HG03439 (cell line): ENCODE measurements at regions not wholly inside any gene's neighbourhood (a gene's known extent, or its start where the extent isn't known, plus 50 kb on each side); places are given as distances from the start of the nearest gene placed in this dataset.
"Not testable (repeated sequence)": the region's sequence is repeated elsewhere in the genome, so short reads cannot be mapped to it uniquely, and the experiment has no call there.

Source experiments
- ATAC-seq: cut with Tn5 transposase; IDR thresholded peaks from one replicate; pipeline ENCODE4 v1.9.1; 2021; ENCODE audit warnings: mild to moderate bottlenecking, moderate library complexity; ENCODE audit not compliant: unreplicated experiment

DNA sequence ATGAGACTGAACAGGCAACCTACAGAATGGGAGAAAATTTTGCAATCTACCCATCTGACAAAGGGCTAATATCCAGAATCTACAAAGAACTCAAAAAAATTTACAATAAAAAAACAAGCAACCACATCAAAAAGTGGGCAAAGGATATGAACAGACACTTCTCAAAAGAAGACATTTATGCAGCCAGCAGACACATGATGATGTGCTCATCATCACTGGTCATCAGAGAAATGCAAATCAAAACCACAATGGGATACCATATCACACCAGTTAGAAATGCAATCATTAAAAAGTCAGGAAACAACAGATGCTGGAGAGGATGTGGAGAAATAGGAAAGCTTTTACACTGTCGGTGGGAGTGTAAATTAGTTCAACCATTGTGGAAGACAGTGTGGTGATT is 51.7 kb upstream of the PAXBP1 start:
- not testable (repeated sequence) for ATAC-seq

DNA sequence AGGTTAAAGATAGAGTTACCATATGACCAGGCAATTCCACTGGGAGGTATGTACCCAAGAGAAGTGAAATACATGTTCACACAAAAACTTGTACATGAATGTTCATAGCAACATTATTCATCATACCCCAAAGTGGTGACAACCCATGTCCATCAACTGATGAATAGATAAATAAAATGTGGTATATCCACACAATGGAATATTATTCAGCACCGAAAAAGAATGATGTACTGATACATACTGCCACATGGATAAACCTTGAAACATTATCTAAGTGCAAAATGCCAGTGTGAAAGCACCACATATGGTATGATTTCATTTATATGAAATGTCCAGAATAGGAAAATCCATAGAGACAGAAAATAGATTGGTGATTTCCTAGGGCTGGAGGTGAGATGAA is 53.4 kb upstream of the PAXBP1 start:
- no peak for ATAC-seq

DNA sequence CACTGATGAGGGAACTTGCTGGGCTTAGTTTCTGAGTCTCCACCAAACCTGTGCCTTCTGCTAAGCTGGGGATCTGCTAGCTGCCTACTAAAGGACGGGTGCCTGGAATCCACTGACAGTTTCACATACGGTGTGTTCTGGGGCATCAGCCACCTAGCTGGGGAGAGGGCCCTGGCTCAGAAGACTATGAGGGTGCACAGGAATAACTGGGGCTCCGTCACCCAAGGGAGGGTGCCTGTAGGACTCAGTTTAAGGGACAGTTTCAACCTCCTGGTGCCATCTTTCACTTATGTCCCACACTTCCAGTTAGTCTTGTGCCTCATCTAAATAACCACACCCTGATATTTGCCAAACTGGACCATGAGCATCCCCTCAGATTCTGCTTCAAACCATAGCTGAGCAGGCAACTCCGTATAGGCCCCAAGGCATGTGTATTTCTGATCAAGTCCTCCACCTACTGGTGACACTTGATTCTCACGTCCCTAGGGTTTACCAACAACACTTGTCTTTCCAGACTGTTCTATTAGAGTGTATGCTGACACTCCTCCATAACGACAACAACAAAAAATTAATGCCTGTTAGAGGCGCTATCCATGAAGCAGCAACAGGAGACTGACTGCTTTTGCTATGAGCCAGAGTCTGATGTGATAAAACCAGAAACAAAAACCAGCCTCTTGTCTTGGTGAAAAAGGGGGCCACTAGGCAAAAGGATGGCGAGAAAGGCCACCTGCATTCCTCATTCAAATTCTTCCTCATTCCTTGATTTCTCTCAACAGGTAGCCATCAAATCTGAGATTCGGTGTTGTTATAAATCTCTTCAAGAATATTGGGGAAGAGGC is 55.0 kb upstream of the PAXBP1 start:
- ATAC-seq, result no peak

GRCh38 chr21:32828908-32829307 is 57.4 kb upstream of the PAXBP1 start:
- ATAC-seq, result no peak

DNA sequence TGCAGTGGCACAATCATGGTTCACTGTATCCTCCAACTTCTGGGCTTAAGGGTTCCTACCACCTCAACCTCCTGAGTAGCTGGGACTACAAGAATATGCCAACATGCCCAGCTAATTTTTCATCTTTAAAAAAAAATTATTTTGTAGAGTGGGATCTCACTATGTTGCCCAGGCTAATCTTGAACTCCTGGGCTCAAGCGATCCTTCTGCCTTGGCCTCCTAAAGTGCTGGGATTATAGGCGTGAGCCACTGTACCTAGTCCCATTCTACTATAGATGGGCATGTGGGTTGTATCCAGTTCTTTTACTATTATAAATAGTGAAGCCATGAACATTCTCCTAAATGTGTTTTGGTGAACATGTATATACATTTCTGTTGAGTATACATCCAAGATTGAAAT is 57.9 kb upstream of the PAXBP1 start:
- ATAC-seq, result no peak

- not testable (repeated sequence) for ATAC-seq
Observed at GRCh38 chr21:32831779-32832178, 60.2 kb upstream of the PAXBP1 start.

GRCh38 chr21:32834211-32834915 is 62.8 kb upstream of the PAXBP1 start:
- ATAC-seq, result no peak

DNA sequence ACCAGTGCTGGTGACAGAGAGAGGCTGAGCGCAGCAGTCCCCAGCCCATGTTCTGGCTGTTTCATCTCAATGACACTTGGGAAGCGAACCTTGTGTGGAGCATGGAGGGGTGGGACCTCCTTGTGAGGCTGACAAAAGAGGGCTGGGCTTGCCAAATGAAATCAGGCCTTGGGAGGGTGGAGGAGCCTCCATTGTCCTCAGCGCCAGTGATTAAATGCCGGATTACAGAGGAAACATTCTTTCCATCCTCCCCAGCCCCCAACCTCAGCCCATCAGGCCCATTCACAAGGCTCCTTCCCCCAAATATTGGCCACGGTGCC is 63.3 kb upstream of the PAXBP1 start:
- no peak for ATAC-seq

DNA sequence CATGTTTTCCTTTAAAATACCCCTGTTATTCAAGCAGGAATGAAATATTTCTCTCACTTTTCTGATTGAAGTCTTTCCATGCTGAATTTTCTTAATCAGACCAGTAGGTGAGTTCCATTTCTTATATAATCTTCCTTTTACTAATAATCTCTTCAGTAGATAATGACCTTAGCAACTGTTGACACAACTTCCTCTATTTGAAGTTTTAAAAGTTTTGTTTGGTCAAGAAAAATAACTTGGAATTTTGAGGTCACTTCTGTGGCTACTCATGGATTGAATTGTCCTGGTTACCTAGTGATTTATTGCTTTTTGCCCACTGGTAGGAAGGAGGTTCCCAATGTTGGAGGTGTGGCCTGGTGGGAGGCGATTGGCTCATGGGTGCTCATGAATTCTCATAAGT is 70.6 kb upstream of the PAXBP1 start:
- no peak for ATAC-seq

DNA sequence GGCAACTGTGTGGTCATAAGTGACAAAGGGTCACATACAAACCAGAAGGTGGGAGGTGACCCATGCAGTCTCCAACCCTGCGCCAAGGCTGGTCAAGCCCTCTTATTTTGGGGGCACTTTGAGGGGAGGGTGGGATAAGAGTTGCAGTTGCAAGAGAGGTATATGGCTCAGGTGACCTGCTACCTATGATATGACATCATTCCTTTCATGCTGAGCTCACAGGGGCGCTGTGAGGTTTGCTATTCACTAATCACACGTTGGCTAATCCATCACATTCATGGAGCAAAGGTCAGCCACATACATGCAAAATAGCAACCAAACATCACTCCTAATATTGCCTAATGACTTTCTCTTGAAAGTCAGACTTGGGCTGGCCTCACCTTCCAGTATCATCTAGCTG is 72.0 kb upstream of the PAXBP1 start:
- ATAC-seq, result no peak

GRCh38 chr21:32844076-32844475 is 72.5 kb upstream of the PAXBP1 start:
- no peak for ATAC-seq

- ATAC-seq, result no peak
Observed at GRCh38 chr21:32844653-32845436, 73.3 kb upstream of the PAXBP1 start.

DNA sequence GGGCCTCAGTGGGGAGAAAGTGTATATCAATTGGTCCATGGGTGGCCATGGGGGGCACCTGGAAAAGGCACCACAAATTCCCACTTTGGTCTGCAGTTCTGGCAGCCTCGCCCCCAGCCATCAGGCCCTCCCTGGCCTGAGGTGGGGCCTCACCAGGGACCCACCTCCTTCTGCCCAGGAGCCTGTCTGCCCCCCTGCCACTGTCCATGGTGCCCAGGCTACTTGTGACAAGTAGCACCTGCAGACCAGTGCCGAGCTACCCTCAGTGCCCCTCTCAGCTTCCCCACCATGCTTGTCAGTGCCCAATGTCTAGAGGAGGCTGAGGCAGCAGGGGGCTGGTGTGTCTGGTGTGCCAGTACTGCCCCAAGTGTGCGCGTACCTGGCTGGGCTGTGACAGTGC is 87.1 kb upstream of the PAXBP1 start:
- no peak for ATAC-seq

GRCh38 chr21:32860399-32860798 is 88.8 kb upstream of the PAXBP1 start:
- no peak for ATAC-seq

GRCh38 chr21:32861866-32862265 is 90.3 kb upstream of the PAXBP1 start:
- no peak for ATAC-seq

DNA sequence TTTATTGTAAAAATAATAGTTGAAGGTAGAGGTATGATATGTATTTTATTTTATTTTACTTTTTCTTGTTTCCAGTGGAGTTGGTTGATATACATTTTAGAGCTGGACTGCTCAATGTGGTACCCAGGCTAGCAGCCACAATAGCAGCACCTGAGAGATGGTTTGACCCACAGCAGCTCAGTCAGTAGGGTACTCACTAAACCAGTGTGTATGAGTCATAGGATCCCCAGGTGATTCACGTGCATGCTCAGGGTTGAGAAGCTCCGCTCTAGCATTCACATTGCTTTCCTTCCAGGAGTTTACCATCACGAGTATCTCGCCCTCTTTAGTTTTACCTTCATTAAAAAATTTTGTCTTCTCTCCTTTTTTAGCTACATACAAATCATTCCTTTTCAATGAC is 96.0 kb upstream of the PAXBP1 start:
- no peak for ATAC-seq

DNA sequence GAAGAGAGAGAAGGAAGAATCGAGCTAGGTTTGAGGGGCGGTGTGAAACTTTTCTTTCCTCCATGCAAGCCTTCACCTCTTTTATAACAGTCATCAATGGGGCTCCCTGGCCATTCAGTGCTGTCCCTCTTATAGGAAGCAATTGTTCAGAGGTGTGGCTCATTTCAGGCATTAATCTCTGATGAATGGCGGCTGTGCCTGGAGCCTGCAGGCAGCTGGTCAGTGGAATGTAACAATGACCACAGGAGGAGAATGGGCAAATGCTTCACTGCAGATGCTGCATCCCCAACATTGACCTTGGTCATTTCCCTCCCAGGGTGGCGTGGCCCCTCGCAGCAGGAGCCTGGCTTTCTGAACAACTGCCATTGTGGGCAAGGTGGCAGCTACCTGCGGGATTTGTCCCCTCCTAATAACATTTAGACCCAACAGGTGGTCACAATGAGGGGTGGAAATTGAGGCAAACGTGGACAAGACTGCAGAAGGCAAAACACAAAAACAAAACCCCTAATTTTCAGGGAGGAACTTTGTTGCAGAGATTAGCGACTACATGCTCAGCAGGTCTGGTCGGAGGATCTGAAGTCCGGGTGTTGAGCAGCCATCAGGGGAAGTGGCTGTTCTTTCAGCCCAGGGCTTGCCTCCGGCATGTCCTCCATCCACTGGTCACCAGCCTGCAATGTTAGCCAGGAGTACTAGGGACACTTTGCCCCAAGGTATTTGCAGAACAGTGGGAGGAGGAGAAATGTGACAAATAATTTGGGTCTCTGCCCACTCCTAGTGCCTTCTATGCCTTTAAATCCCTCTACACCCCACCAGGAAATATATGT is 97.3 kb upstream of the PAXBP1 start:
- ATAC-seq, result no peak

DNA sequence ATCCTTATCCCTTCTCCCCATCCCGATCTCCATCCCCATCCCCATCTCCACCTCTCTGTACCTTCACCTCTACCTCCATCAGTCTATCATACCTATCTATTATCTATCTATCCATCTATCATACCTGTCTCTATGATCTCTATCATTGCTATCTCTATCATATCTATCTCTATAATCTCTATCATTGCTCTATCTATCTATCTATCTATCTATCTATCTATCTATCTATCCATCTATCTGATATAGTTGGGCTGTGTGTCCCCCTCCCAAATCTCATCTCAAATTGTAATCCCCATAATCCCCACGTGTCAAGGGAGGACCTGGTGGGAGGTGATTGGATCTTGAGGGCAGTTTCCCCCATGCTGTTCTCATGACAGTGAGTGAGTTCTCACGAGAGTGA is 97.9 kb upstream of the PAXBP1 start:
- ATAC-seq, result no peak

DNA sequence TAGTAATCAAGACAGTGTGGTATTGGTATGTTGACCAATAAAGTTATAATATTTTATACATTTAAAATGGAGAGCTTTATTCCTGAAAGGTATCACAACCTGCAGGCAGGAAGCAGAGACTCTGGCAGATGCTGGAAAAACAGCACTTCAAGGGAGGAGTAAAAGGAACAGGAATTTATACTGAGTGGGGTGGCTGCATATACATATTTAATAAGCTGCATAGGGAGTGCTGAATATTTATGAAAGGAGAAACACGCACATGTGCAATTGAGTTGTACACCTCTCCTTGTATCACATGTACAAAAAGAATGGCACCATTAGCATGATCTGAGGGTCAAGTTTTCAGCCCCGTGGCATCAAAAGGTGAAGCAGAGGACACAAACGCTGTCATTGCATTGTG is 104.9 kb upstream of the PAXBP1 start:
- ATAC-seq, result no peak

- not testable (repeated sequence) for ATAC-seq
Observed at GRCh38 chr21:32877888-32878287, 106.3 kb upstream of the PAXBP1 start.

DNA sequence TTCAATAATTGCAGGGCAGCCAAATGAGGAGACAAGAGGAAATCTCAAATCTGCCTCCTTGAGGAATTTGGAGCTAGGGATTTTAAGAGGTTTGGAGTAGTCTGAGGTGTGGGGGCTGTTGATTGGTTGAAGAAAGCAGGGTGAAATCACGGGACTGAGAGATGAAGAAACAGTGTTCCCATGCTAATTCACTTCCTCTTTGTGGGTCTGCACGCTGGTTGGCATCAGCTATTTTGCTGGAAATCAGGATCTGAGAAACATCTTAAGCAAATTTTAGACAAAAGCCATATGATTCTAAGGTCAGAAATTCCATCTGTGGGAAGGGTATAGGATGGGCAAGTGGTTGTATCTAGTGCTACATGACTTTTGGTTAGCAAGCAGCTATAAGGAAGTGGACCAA is 107.1 kb upstream of the PAXBP1 start:
- ATAC-seq, result no peak
